T-helper 2 cell treated with Interferon-gamma antibody and Interleukin-4, amounts not matched to agents 100 ng/mL and 5 ng/mL, for 36 hours (primary cell): ENCODE measurements at regions not wholly inside any gene's neighbourhood (a gene's known extent, or its start where the extent isn't known, plus 50 kb on each side); places are given as distances from the start of the nearest gene placed in this dataset.

Experiments used
- intact Hi-C: fragments of 100-400 bp; cut with micrococcal nuclease; formaldehyde crosslinking; loops from one replicate; pipeline ENCODE4 v1.15.1; 2023

DNA sequence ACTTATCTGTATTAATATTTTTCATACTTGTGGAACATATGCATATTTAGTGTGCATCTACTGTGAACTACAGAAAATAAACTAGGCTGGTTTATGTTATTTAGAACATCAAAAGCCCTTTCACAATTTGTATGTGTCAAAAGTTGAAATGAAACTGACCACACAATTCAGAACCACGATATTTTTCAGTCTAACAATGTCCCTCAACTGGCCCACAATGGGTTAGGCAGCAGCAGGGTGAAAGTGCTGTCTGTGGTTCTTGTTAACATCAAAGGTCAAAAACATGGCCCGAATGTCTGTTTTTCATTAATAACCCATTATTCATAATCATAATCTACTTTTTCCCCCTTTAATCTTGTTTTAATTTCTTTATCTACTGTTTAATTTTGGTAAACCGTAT, 559.9 kb upstream of the ATP2B1 start:
- intact Hi-C loops = no loop called here

DNA sequence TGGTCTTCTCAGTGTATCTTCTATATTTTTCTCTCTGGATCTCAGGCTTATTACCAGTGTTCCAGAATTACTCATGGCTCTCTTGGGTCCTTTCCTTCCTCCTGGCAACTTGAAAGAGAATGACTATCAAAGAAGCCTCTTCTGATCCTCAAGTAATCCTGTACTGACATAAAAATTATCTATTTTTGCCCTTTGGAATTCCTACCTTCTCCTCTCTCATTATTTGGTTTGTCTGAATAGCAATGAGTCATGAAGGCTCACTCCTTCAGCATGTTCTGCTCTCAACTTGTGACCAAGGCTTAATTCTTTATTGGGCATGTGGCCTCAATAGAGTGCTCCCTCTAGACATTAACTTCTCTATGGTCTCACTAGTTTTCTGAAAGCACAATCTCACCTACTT, 553.6 kb upstream of the ATP2B1 start:
- intact Hi-C loops = no loop called here

- intact Hi-C loops = no loop called here
These were observed 552.6 kb upstream of the ATP2B1 start for GRCh38 chr12:90261283-90261682.

GRCh38 chr12:90260136-90260535, 551.5 kb upstream of the ATP2B1 start:
- intact Hi-C loops = no loop called here

- intact Hi-C loops = no loop called here
These were observed 549.4 kb upstream of the ATP2B1 start for GRCh38 chr12:90257927-90258624.

- intact Hi-C loops = loop anchor here (5.0 kb wide), 1 partner anchor 712 kb away; no protein-coding TSS in a partner anchor
These were observed 546.2 kb upstream of the ATP2B1 start for GRCh38 chr12:90254796-90255195.

- intact Hi-C loops = loop anchor here (5.0 kb wide), 1 partner anchor 711 kb away; no protein-coding TSS in a partner anchor
These were observed 545.1 kb upstream of the ATP2B1 start for GRCh38 chr12:90253674-90254181.

DNA sequence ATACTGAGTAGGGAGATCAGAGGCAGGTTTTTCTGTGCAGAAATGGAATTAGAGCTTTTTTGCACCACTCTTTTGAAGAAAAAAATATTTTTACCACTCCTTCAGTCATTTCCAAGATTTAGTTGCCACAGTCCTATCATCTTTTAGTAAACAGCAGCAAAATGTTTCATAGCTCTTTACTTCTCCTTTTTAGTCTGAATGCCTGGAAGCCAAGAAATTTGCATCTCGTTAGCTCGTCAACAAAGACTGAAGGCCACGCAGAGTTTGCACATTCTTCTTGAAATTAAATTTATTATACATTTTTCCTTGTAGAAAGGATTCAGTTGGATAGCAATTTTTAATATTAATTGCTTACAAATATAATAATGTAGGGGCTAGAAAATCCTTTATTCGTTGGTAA, 544.5 kb upstream of the ATP2B1 start:
- intact Hi-C loops = loop anchor here (5.0 kb wide), 1 partner anchor 711 kb away; no protein-coding TSS in a partner anchor

- intact Hi-C loops = loop anchor here (5.0 kb wide), 1 partner anchor 708 kb away; no protein-coding TSS in a partner anchor
These were observed 542.1 kb upstream of the ATP2B1 start for GRCh38 chr12:90250766-90251165.

DNA sequence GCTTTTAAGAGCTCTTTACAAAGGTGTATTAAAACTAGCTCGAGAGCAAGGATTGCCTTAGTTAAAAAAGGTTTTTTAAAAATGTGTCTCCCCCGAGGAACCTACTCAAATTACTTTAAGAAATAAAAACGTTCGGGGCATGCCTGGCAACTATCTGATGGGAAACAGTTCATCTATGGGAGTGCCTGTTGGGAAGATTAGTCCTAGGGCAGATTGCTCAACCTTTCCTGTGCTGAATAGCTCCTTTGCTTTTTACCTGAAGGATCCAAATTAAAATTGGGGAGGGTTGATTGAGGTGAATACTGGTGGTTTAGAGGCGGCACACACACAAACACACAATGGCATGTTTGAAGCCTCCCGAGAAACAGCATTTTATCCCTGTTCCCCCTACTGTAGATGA, 541.4 kb upstream of the ATP2B1 start:
- intact Hi-C loops = loop anchor here (5.0 kb wide), 1 partner anchor 708 kb away; no protein-coding TSS in a partner anchor

GRCh38 chr12:90246688-90247087, 538.0 kb upstream of the ATP2B1 start:
- intact Hi-C loops = no loop called here

DNA sequence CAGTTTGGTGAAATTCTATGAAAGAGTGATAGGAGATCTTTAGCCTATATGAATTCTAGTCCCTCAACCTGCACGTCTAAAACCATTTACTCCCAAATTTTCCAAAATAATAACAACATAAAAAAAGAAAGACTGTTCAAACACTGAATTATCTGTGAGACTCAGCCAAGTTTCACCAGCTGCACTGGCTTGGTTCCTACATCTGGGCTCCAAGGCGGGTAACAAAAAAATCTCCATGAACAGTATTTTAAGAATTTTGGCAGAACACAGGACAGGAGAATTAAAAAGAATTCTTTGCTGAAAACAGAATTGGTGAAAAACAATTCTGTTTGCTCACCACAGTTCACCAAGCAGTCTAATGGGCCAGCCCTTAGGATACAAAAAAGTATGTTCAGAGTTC, 536.8 kb upstream of the ATP2B1 start:
- intact Hi-C loops = no loop called here

DNA sequence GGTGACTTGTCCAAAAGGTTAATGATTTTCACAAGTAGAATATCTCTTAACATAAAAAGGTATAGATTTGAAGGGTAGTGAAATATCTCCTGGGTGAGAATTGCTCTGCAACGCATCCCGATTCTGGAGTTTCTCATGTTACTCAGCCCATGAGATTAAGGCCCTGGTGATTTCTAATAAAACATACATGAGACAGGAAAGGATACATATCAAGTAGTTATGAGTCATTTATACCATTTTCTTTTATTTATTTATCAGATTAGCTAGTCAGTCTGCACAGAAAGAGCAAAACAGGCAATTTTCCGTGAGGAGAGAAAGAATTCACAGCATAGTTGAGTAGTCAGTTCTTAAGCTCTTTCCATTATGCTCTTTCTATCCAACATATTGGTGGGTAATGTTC, 535.6 kb upstream of the ATP2B1 start:
- intact Hi-C loops = no loop called here

- intact Hi-C loops = no loop called here
These were observed 534.6 kb upstream of the ATP2B1 start for GRCh38 chr12:90243211-90243610.

DNA sequence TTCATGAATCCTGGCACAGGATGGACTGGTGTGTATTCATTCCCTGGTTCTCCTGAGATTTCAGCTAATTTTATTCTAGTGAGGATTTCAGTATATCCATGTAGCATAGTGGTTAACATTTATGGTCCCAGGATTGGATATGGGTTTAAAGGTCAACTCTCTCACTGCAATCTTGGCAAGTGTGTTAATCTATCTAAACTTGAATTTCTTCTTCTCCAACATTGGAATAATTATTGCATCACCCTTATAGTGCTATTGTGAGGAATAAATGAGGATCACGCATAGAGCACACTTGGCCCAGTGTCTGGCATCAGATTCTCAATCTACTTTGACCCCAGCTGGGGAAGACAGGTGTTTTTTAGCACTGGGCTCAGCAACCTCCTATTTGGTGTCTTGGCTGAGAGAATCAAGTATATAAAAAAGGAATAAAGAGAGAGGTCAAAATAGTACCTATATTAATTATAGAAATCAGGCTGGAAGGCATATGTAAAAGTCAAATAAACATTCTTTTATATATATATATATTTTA, 531.2 kb upstream of the ATP2B1 start:
- intact Hi-C loops = no loop called here

- intact Hi-C loops = no loop called here
These were observed 530.1 kb upstream of the ATP2B1 start for GRCh38 chr12:90238663-90239271.

DNA sequence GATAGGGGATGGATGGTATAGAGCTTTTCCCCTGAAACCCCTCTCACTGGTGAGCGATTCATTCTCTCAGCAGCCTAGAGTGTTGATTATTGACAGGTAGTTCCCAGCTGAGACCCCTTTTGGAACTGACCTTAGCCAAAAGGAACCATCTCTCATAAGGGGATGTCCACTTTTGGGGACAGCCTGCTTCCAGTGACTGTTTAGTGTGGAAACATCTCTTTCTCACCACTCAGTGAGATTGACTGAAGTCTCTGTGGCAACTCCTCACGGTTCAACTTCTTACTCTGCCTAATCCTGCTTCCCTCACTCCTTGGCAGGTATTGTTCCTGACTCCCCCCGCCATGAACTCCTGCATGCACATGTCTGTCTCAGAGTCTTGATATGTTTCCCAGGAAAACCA, 529.2 kb upstream of the ATP2B1 start:
- intact Hi-C loops = no loop called here

- intact Hi-C loops = no loop called here
These were observed 527.0 kb upstream of the ATP2B1 start for GRCh38 chr12:90235642-90236041.

GRCh38 chr12:90234472-90234871, 525.8 kb upstream of the ATP2B1 start:
- intact Hi-C loops = no loop called here

DNA sequence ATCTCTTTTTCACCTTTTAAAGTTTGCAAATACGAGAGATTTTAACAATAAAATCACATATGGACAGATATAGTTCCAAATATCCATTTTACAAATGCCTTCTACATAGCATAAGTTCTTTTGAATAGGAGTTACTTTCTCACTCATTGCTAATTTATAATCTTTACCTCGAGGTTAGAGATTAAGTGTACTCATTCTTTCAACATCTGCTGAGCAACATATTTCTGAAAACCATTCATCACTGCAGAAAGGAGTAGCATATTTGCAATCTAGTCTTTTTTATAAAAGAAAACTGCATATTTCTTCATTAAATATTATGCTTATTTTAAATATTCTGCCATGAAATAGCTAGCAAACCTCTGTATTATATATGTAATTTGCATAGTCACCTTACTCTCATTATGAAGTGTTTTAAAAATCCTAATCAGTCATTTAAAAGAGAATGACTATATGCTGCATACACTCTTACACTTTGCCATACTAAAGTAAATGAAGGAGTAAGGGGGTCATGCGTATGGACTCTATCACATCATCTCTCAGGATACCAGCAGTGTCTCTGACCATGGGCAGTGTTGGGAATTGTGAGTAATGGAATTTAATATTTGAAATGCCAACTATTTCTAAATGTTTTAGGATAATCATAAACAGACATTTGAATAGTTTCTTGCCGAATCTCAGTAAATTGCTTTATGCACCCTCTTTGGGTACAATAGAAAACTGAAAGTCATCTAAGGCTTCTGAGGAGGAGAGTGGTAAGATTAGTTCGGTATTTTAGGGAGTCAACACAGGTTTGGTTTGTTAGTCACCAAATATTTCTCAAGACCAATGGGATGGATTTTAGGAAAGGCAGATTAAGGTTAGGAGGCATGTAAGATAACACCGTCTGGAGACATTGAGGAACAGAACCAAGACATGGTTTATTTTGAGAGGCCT, 524.8 kb upstream of the ATP2B1 start:
- intact Hi-C loops = no loop called here

- intact Hi-C loops = no loop called here
These were observed 521.0 kb upstream of the ATP2B1 start for GRCh38 chr12:90229407-90230170.
